NT2/D1 (cell line): ENCODE measurements at regions not wholly inside any gene's neighbourhood (a gene's known extent, or its start where the extent isn't known, plus 50 kb on each side); places are given as distances from the start of the nearest gene placed in this dataset.

Experiments
- DNase-seq: peaks from one replicate; pipeline ENCODE4 v3.0.0-alpha.2; 2011; ENCODE audit warnings: low read depth, low spot score
- H3K27me3 ChIP-seq: 2 replicates; pipeline ENCODE4 v1.6.0; 2011; ENCODE audit warnings: mild to moderate bottlenecking; ENCODE audit not compliant: insufficient read length, insufficient read depth
- H3K36me3 ChIP-seq: 2 replicates; pipeline ENCODE4 v1.6.1; 2011; ENCODE audit warnings: mild to moderate bottlenecking, low read length, mixed read lengths; ENCODE audit not compliant: insufficient read depth, insufficient read length
- H3K4me1 ChIP-seq: 2 replicates; pipeline ENCODE4 v1.5.1; 2011; ENCODE audit not compliant: insufficient read depth, insufficient read length
- H3K4me3 ChIP-seq: 2 replicates; pipeline ENCODE4 v1.5.1; 2011; ENCODE audit warnings: low read depth; ENCODE audit not compliant: insufficient read length
- H3K9ac ChIP-seq: 2 replicates; pipeline ENCODE4 v1.6.0; 2011; ENCODE audit warnings: low read depth; ENCODE audit not compliant: insufficient read length
- H3K9me3 ChIP-seq: 2 replicates; pipeline ENCODE4 v1.5.1; 2011; ENCODE audit warnings: mild to moderate bottlenecking, low read length; ENCODE audit not compliant: insufficient read depth
- SUZ12 ChIP-seq: IDR thresholded peaks from 2 replicates; pipeline ENCODE4 v1.6.1; 2011; ENCODE audit not compliant: insufficient read length, insufficient read depth; ENCODE audit errors: extremely low read depth
- YY1 ChIP-seq: IDR thresholded peaks from 2 replicates; pipeline ENCODE4 v1.6.1; 2011; ENCODE audit not compliant: insufficient read length, insufficient read depth
- ZNF274 ChIP-seq: IDR thresholded peaks from 2 replicates; pipeline ENCODE4 v1.6.1; 2011; ENCODE audit warnings: mild to moderate bottlenecking, low read depth, low read length

DNA sequence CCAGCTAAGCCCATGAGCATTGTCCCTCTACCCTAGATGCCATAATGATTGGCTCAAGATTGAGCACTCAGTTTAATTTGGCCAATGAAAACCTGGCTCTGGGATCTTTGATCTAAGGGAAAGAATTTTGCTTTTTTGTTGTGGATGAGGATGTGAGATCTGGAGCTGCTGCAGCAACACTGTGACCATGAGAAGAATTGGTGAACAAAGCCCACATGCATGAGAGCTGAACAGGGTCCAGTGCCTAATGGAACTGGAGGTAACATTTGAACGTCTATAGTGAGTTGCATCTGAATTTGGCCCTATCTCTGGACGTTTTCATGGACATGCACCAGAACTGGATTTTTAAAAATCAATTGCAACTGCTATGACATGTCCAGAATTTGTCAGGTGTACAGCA, 338.6 kb downstream of the AACS start:
- Histone ChIP-seq H3K36me3 (no peaks in the 10 kb centered on the region), H3K4me3 (no peak overlapping the region), H3K27me3 (no peaks in the 10 kb centered on the region), H3K4me1 (peaks cover 2% of the 10 kb centered on the region), H3K9me3 (peaks cover 9% of the 10 kb centered on the region), H3K9ac (no peak overlapping the region)
- no peak for TF ChIP-seq YY1
- TF ChIP-seq SUZ12, result no peak
- no peak for TF ChIP-seq ZNF274
- DNase-seq, result no peak

DNA sequence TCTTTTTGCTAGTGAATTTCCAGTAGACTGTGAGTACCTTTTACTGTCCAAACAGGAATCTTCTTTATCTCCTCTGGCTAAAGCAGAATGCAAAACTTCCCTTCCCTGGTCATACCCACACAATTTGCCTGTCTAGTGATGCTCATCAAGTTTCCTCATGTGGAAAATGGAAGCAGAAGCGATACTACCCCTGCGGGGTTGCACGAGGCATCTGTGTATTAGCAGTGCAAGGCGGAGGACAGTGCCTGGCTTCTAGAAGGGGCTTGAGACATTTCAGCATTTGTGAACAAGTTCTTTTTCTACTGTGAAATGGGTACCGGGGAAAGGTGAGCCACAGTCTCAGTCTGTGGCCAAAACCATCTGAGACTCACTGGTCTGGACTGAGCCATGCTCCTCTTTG, 340.9 kb downstream of the AACS start:
- H3K4me3 ChIP-seq, result no peak overlapping the region
- DNase-seq, result no peak
- peaks cover 6% of the 10 kb centered on the region for H3K9me3 ChIP-seq
- H3K36me3 ChIP-seq, result no peaks in the 10 kb centered on the region
- H3K9ac ChIP-seq, result no peak overlapping the region
- peaks cover 2% of the 10 kb centered on the region for H3K4me1 ChIP-seq
- H3K27me3 ChIP-seq, result no peaks in the 10 kb centered on the region
- TF ChIP-seq ZNF274, result no peak
- TF ChIP-seq SUZ12, result no peak
- TF ChIP-seq YY1, result no peak

DNA sequence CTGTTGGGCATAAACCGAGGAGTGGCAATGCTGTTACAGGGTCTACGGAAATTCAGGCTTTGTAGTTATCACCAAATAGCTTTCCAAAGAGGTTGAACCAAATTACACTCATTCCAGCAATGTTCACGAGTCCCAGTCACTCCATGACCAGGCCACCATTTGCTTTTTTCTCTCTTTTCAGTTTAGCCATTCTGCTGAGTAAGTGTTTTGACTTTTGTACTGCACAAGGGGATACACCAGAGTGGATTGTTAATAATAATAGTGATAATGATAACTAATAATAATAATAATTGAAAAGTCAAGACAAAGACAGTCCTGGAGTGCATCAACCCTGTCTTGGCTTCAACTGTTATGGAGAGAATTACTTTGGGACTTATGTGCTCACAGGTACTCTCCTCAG, 343.5 kb downstream of the AACS start:
- Histone ChIP-seq H3K9ac (no peak overlapping the region), H3K9me3 (no peaks in the 10 kb centered on the region), H3K36me3 (no peaks in the 10 kb centered on the region), H3K27me3 (no peaks in the 10 kb centered on the region), H3K4me3 (no peak overlapping the region), H3K4me1 (no peaks in the 10 kb centered on the region)
- DNase-seq, result no peak
- TF ChIP-seq YY1 (no peak), SUZ12 (no peak), ZNF274 (no peak)

DNA sequence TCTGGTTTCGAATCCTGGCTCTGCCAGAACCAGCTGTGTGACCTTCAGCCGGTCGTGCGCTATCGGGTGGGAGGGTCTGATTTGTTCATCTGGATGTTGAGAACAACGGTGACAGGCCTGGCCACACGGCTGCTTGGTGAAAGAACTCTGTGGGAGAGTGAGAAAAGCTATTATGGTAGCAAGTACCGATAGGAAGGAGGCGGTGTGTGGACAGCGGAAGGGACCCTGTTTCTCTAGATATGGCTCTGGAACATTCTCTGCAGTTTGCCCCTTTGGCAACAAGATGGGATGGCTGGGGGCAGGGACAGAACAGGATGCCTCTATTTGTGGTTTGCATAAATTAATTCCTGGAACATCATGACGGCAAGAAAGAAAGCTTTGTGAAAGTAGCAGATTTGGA, 347.3 kb downstream of the AACS start:
- no peaks in the 10 kb centered on the region for H3K27me3 ChIP-seq
- no peak for TF ChIP-seq YY1
- DNase-seq, result no peak
- H3K9ac ChIP-seq, result no peak overlapping the region
- H3K9me3 ChIP-seq, result no peaks in the 10 kb centered on the region
- no peaks in the 10 kb centered on the region for H3K4me1 ChIP-seq
- no peaks in the 10 kb centered on the region for H3K36me3 ChIP-seq
- H3K4me3 ChIP-seq, result no peak overlapping the region

DNA sequence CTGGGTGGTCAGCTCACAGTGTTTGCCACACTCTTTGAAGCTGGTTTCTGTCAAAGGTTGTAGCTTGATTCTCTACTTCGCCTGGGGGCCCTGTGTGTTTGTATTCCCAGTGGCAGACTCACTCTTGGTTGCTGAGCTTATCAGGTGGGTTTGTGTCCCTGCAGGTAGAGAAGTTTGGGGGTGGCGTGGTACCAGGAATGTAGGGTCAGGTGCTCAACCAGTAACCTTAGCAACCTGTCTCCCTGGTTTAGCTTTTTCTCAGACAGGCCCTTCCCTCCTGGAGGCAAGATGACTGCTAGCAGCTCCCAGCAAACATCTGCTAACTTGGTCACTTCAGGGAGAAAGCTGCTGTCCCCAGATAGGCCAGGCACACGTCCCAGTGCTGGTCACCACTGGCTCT, 352.2 kb downstream of the AACS start:
- TF ChIP-seq YY1 (no peak), SUZ12 (no peak), ZNF274 (no peak)
- Histone ChIP-seq H3K27me3 (no peaks in the 10 kb centered on the region), H3K9me3 (peaks cover 15% of the 10 kb centered on the region), H3K4me3 (no peak overlapping the region), H3K4me1 (peaks cover 5% of the 10 kb centered on the region), H3K36me3 (no peaks in the 10 kb centered on the region), H3K9ac (no peak overlapping the region)
- DNase-seq, result no peak

DNA sequence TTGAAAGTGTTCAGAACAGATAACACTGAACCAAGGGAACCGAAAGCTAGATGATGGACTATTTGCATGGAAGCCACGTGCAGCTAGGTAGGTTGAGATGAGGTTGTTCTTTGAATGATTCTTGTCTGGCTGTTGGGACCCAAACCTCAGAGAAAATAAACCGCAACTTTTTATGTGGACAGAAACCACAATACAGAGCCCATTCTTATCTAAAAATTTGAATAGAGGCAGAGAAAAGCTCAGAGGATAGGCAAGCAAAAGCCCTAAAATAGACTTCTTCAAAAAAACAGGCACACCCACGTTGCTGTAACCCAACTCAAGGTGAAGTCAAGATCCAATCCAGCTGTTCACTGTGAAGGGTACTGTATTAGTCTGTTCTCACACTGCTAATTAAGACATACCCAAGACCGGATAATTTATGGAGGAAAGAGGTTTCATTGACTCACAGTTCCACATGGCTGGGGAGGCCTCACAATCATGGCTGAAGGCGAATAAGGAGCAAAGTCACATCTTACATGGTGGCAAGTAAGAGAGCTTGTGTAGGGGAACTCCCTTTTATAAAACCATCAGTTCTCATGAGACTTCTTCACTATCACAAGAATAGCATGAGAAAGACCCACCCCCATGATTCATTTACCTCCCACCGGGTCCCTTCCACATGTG, 353.8 kb downstream of the AACS start:
- Histone ChIP-seq H3K4me1 (peaks cover 5% of the 10 kb centered on the region), H3K9me3 (peaks cover 15% of the 10 kb centered on the region), H3K36me3 (no peaks in the 10 kb centered on the region), H3K4me3 (no peak overlapping the region), H3K9ac (no peak overlapping the region), H3K27me3 (no peaks in the 10 kb centered on the region)
- TF ChIP-seq ZNF274 (no peak), SUZ12 (no peak)
- no peak for DNase-seq

DNA sequence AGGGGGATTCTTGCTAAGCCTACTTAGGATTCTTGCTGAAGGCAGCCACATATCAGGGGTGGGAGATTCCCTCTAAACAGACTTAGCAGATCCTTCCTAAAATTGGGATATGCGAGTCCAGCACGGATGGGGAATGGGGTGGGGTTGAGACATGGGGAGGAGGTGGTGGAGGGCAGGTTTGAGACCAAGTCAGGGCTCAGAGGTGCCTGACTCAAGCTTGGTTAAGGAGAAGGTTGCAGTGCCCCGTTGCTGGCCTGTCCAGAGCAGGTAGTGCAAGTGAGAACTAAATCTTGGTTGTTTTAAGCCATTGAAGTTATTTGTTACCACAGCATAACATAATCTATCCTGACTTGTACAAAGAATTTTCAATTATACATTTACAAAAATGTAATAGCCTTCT, 359.7 kb downstream of the AACS start:
- TF ChIP-seq ZNF274 (no peak), SUZ12 (no peak), YY1 (no peak)
- H3K4me1 ChIP-seq, result peaks cover 4% of the 10 kb centered on the region

DNA sequence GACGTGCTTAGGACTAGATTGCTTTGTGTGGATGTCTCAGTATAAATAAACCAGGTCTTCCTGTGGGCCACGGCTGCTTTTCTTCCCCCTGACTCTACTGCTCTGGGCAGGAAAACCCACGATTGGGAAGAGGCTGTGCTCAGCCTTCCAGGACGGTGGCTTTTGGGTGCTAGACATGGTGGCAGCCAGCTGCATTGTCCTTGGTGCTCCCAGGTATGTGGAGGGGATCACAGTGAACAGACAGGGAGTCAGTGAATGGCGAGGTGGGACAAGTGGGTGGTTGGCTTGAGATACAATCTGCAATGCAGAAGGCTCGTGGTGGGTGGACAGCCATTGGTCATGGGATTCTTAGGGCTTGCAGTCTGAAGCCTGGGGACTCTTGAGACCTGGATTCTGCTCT, 366.3 kb downstream of the AACS start:
- Histone ChIP-seq H3K36me3 (no peaks in the 10 kb centered on the region), H3K9ac (no peak overlapping the region), H3K9me3 (no peaks in the 10 kb centered on the region), H3K4me1 (peaks cover 6% of the 10 kb centered on the region), H3K27me3 (no peaks in the 10 kb centered on the region), H3K4me3 (no peak overlapping the region)
- no peak for TF ChIP-seq SUZ12
- TF ChIP-seq YY1, result no peak
- no peak for DNase-seq

More for the DNA sequence above, 359.7 kb downstream of the AACS start:
- H3K36me3 ChIP-seq, result no peaks in the 10 kb centered on the region
- no peak for DNase-seq
- peaks cover 6% of the 10 kb centered on the region; the same call in 1 of the 2 replicates for H3K9me3 ChIP-seq
- H3K4me3 ChIP-seq, result no peak overlapping the region
- no peaks in the 10 kb centered on the region for H3K27me3 ChIP-seq
- no peak overlapping the region for H3K9ac ChIP-seq
